Erythroblast (primary cell): ENCODE measurements at regions not wholly inside any gene's neighbourhood (a gene's known extent, or its start where the extent isn't known, plus 50 kb on each side); places are given as distances from the start of the nearest gene placed in this dataset.

Source experiments
- GATA1 ChIP-seq: IDR thresholded peaks from 2 replicates; pipeline ENCODE4 v1.6.1; 2011; ENCODE audit warnings: low read depth, mild to moderate bottlenecking, control low read depth, low read length, moderate library complexity
- POLR2A ChIP-seq: IDR thresholded peaks from 2 replicates; pipeline ENCODE4 v1.6.1; 2011; ENCODE audit warnings: mild to moderate bottlenecking, low read length

DNA sequence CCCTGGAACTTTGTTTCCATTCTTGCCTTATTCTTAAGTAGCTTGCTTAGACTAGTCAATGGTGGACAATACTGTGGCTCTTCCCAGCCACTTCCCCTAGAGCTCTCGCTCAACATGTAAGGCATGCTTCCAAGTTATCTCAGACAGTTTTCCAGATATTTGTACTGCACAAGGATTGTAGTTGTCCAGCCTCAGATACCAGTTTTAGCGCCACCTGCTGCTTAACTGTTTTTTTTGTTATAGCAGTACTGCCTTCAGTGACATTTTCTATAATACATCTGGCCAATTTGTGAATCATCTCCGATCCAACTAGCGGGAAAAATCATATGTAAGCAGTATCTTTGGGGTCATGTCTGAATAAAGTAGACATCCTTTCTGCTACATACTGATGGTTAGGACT is 346.7 kb upstream of the ADGRL4 start:
- TF ChIP-seq POLR2A (no peak), GATA1 (no peak)
